K562 (cell line): ENCODE measurements at regions not wholly inside any gene's neighbourhood (a gene's known extent, or its start where the extent isn't known, plus 50 kb on each side); places are given as distances from the start of the nearest gene placed in this dataset.

Experiments
- ATAC-seq: fragments of 200-7000 bp; cut with Tn5 transposase; 3 replicates; pipeline ENCODE4 v1.9.1; 2020; ENCODE audit warnings: moderate library complexity
- BruUV-seq: library from RNA; stranded (reverse); fragments of 400-500 nt; replicated peaks from 2 replicates; lab custom pipeline; 2021; lab: Mats Ljungman, UMichigan
- CTCF ChIA-PET: fragments of 300-600 bp; formaldehyde crosslinking; extraction: SDS; loops from one replicate; lab custom pipeline; 2021; ENCODE audit warnings: low intra/inter-chr PET ratio; lab: Yijun Ruan, JAX
- POLR2A ChIA-PET: fragments of 300-600, 350-650 bp; sonication (Branson Sonifier 250); formaldehyde crosslinking; extraction: SDS; loops from one replicate; lab custom pipeline; 2021; ENCODE audit warnings: antibody characterized with exemption, inconsistent platforms; lab: Yijun Ruan, JAX
- DNase-seq, 4 experiments: peaks; one replicate each; pipeline versions ENCODE4 v3.0.0 to v3.0.0-alpha.2; 2011 to 2018; ENCODE audit warnings: low spot score in 3 of 4, mixed read lengths in 3 of 4; ENCODE audit errors: extremely low read depth in 1 of 4
- FAIRE-seq: peaks from 2 replicates; lab custom pipeline; 2011; peaks lifted over from hg19 to GRCh38; lab: Jason Lieb, UNC
- H2AFZ ChIP-seq: 2 replicates; pipeline ENCODE4 v1.6.0; 2011; ENCODE audit warnings: low read depth, low read length, control low read depth, inconsistent platforms
- H3K27ac ChIP-seq: fragments of 200-600 bp; 3 replicates; pipeline ENCODE4 v1.8.0; 2011; ENCODE audit warnings: low read depth, mild to moderate bottlenecking, control low read depth, inconsistent platforms, low read length, moderate library complexity, mixed read lengths; ENCODE audit errors: extremely low read depth
- H3K27me3 ChIP-seq, 2 experiments: fragments of 300-600 bp in 1 of 2; 2 replicates in 1 of 2; 3 replicates in 1 of 2; pipeline versions ENCODE4 v1.6.0 to v1.8.0; 2011; ENCODE audit warnings: inconsistent platforms in 2 of 2, low read length in 2 of 2, mild to moderate bottlenecking in 1 of 2, mixed read lengths in 1 of 2, moderate library complexity in 1 of 2; ENCODE audit not compliant: control insufficient read depth in 2 of 2, insufficient read depth in 2 of 2
- H3K36me3 ChIP-seq: fragments of 300-600 bp; 3 replicates; pipeline ENCODE4 v1.8.0; 2011; ENCODE audit warnings: mild to moderate bottlenecking, low read length, inconsistent platforms; ENCODE audit not compliant: control insufficient read depth, insufficient read depth
- H3K4me1 ChIP-seq, 2 experiments: fragments of 200-600 bp in 1 of 2; replicated peaks in 1 of 2; 2 replicates in 1 of 2; 3 replicates in 1 of 2; pipeline versions ENCODE4 v1.5.1 to v1.8.0; 2011; ENCODE audit warnings: inconsistent platforms in 2 of 2, low read length in 2 of 2, mild to moderate bottlenecking in 1 of 2, mixed read lengths in 1 of 2, moderate library complexity in 1 of 2; ENCODE audit not compliant: control insufficient read depth in 2 of 2, insufficient read depth in 2 of 2
- H3K4me2 ChIP-seq: 2 replicates; pipeline ENCODE4 v1.6.1; 2011; ENCODE audit warnings: low read length, control low read depth, inconsistent platforms, mixed read lengths; ENCODE audit not compliant: insufficient read depth
- H3K4me3 ChIP-seq: fragments of 200-600 bp; sonication (generic), shearing (Covaris generic); 2 replicates; pipeline ENCODE4 v1.5.1; 2016; ENCODE audit warnings: control low read depth, inconsistent platforms
- H3K79me2 ChIP-seq: fragments of 200-600 bp; 3 replicates; pipeline ENCODE4 v1.8.0; 2011; ENCODE audit warnings: low read length, inconsistent platforms; ENCODE audit not compliant: control insufficient read depth, insufficient read depth
- H3K9ac ChIP-seq, 2 experiments: 2 replicates each; pipeline versions ENCODE4 v1.6.0 to v1.6.1; 2011; ENCODE audit warnings: low read depth in 2 of 2, low read length in 2 of 2, control low read depth in 1 of 2, inconsistent platforms in 1 of 2, mild to moderate bottlenecking in 1 of 2, mixed read lengths in 1 of 2; ENCODE audit not compliant: insufficient read depth in 1 of 2
- H3K9me1 ChIP-seq: one replicate; pipeline ENCODE4 v1.6.0; 2011; ENCODE audit warnings: inconsistent platforms, mild to moderate bottlenecking, low read length, moderate library complexity; ENCODE audit not compliant: control insufficient read depth, insufficient read depth
- H3K9me3 ChIP-seq: replicated peaks from 2 replicates; pipeline ENCODE4 v1.5.1; 2011; ENCODE audit warnings: low read depth, low read length, inconsistent platforms; ENCODE audit not compliant: control insufficient read depth, insufficient read depth
- H4K20me1 ChIP-seq: replicated peaks from 2 replicates; pipeline ENCODE4 v1.6.1; 2011; ENCODE audit warnings: low read length, inconsistent platforms, mixed read lengths; ENCODE audit not compliant: control insufficient read depth, insufficient read depth
- FUS ChIP-seq: fragments of 200-400 bp; formaldehyde crosslinking; optimal IDR thresholded peaks from 2 replicates; pipeline ENCODE3; 2017; ENCODE audit warnings: low read depth, low read length
- KAT8 ChIP-seq: fragments of 450-650 bp; IDR thresholded peaks from 2 replicates; pipeline ENCODE4 v1.6.1; 2016; ENCODE audit warnings: low read depth, mild to moderate bottlenecking
- MBD2 ChIP-seq: sonication (generic); IDR thresholded peaks from 2 replicates; pipeline ENCODE4 v1.6.1; 2016; ENCODE audit warnings: low read depth, borderline replicate concordance
- MCM5 ChIP-seq: fragments of 450-650 bp; IDR thresholded peaks from 2 replicates; pipeline ENCODE4 v1.6.1; 2016; ENCODE audit warnings: low read depth
- MTA3 ChIP-seq: fragments of 450-650 bp; formaldehyde crosslinking; IDR thresholded peaks from 2 replicates; pipeline ENCODE4 v1.6.1; 2017; ENCODE audit warnings: mild to moderate bottlenecking, borderline replicate concordance
- SAFB2 ChIP-seq: fragments of 200-400 bp; formaldehyde crosslinking; IDR thresholded peaks from 2 replicates; pipeline ENCODE4 v1.6.1; 2018; ENCODE audit warnings: borderline replicate concordance, low read length, low read depth, moderate library complexity; ENCODE audit not compliant: severe bottlenecking
- U2AF1 ChIP-seq: fragments of 200-400 bp; formaldehyde crosslinking; optimal IDR thresholded peaks from 2 replicates; pipeline ENCODE3; 2017; ENCODE audit warnings: mild to moderate bottlenecking, low read depth, low read length, moderate library complexity
- ZBTB1 ChIP-seq: sonication (generic); formaldehyde crosslinking; IDR thresholded peaks from 2 replicates; pipeline ENCODE4 v1.8.1; 2023; ENCODE audit warnings: missing genetic modification reagents, low read depth, mild to moderate bottlenecking, borderline replicate concordance
- ZKSCAN1 ChIP-seq: fragments of 150-350 bp; IDR thresholded peaks from 2 replicates; pipeline ENCODE4 v1.6.1; 2016; ENCODE audit warnings: low read depth, low read length
- ZNF140 ChIP-seq: fragments of 250-450 bp; sonication (Bioruptor Pico); IDR thresholded peaks from 2 replicates; pipeline ENCODE4 v1.8.0; 2021; ENCODE audit warnings: moderate library complexity, mild to moderate bottlenecking, inconsistent platforms
- ZNF695 ChIP-seq: fragments of 450-650 bp; formaldehyde crosslinking; IDR thresholded peaks from 2 replicates; pipeline ENCODE4 v1.4.0; 2020; ENCODE audit warnings: mild to moderate bottlenecking, moderate library complexity
- WGBS: fragments of 100-300 bp; shearing (Covaris generic); methylation state at CpG from one replicate; pipeline ENCODE4 v1.1.6; 2016; ENCODE audit warnings: low coverage, mixed read lengths; ENCODE audit not compliant: insufficient coverage; ENCODE audit errors: missing lambda C conversion rate; 5-methylcytosine and 5-hydroxymethylcytosine counted together
- in situ Hi-C: fragments of 300-500 bp; cut with MboI; formaldehyde crosslinking; loops from 4 replicates; pipeline ENCODE4 v1.15.0; 2018; ENCODE audit warnings: inconsistent platforms, mixed read lengths
- intact Hi-C: fragments of 100-400 bp; cut with micrococcal nuclease; formaldehyde crosslinking; loops from 2 replicates; pipeline ENCODE4 v1.14.2; 2022
- TF ChIP-seq, protein P1 (sequence below): fragments of 450-650 bp; IDR thresholded peaks from 2 replicates; pipeline ENCODE4 v1.6.1; 2016
- TF ChIP-seq, protein P2 (sequence below): fragments of 250-450 bp; sonication (Bioruptor Pico); IDR thresholded peaks from 2 replicates; pipeline ENCODE4 v1.5.0; 2021; ENCODE audit warnings: mild to moderate bottlenecking, borderline replicate concordance
- TF ChIP-seq, protein P3 (sequence below), 2 experiments: fragments of 450-650 bp; IDR thresholded peaks; 2 replicates each; pipeline ENCODE4 v1.6.1; 2016

DNA sequence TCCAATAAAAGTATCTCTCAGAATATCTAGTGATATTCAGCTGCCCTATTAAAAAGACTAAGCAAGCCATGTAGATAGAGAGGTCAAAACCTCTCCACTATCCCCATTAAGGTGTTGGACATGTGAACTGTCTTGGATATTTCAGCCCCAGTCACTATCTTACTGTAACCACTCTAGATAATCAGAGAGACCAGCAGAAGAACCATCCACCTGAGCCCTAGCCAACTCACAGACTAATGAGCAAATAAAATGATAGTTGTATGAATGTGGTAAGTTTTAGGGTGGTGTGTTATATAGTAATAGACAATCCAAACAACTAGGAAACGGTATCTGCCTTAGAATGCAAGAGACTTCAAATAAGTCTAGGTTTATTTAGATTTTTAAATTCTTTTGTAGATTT, 268.6 kb upstream of the KLF14 start (continued):
- no peak for TF ChIP-seq ZNF140 (CRISPR knock-in tag)
- TF ChIP-seq MTA3 = no peak
- TF ChIP-seq, protein P1, sequence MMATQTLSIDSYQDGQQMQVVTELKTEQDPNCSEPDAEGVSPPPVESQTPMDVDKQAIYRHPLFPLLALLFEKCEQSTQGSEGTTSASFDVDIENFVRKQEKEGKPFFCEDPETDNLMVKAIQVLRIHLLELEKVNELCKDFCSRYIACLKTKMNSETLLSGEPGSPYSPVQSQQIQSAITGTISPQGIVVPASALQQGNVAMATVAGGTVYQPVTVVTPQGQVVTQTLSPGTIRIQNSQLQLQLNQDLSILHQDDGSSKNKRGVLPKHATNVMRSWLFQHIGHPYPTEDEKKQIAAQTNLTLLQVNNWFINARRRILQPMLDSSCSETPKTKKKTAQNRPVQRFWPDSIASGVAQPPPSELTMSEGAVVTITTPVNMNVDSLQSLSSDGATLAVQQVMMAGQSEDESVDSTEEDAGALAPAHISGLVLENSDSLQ = no peak
- no peak for TF ChIP-seq SAFB2
- TF ChIP-seq KAT8 = no peak

DNA sequence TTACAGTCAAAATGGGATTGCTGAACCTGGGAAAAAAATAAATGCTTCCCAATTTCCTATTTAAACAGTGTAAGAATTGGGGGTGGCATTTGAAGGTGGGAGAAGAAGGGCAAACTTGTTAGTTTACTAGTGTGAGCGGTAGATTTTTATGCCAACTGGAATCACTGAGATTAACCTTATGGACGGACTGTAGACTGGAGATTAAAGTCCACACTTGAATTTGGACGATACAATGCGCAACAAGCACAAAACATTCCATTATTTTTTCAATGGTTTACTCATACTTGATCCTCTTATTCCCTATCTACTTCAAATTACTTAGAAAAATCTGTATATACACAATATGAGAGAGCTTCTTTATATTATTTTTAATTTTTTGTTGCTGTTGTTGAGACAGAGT, 269.6 kb upstream of the KLF14 start:
- CTCF ChIA-PET = interaction anchor here (0.6 kb wide), 1 partner anchor 10 kb away, joined by 3 read pairs; no protein-coding TSS in a partner anchor
- no peak for DNase-seq
- no peak overlapping the region for H2AFZ ChIP-seq
- no peak for FAIRE-seq
- H3K79me2 ChIP-seq = no peaks in the 10 kb centered on the region
- no TSS peak for BruUV-seq
- no peak overlapping the region for H3K9ac ChIP-seq
- no peaks in the 10 kb centered on the region for H4K20me1 ChIP-seq
- no peak overlapping the region for H3K4me3 ChIP-seq
- no peak for ATAC-seq
- intact Hi-C loops (no loop called here), in situ Hi-C loops (no loop called here)
- H3K9me1 ChIP-seq = no peaks in the 10 kb centered on the region
- no peak overlapping the region for H3K27ac ChIP-seq
- H3K36me3 ChIP-seq = no peaks in the 10 kb centered on the region
- H3K4me1 ChIP-seq = peaks cover 5 to 11% of the 10 kb centered on the region in 2 experiments; a peak in 4 of 5 replicates
- H3K27me3 ChIP-seq = no peaks in the 10 kb centered on the region
- POLR2A ChIA-PET = interaction anchor here (1.1 to 1.7 kb wide), 2 partner anchors 14 to 93 kb away, joined by 4 to 5 read pairs; no protein-coding TSS in a partner anchor
- H3K9me3 ChIP-seq = no peaks in the 10 kb centered on the region
- 71% methylated on average over 4 of the region's 4 CpGs for WGBS
- no peak overlapping the region for H3K4me2 ChIP-seq
- TF ChIP-seq ZNF695 = no peak
- no peak for TF ChIP-seq MCM5
- TF ChIP-seq FUS = no peak
- TF ChIP-seq, protein P2, sequence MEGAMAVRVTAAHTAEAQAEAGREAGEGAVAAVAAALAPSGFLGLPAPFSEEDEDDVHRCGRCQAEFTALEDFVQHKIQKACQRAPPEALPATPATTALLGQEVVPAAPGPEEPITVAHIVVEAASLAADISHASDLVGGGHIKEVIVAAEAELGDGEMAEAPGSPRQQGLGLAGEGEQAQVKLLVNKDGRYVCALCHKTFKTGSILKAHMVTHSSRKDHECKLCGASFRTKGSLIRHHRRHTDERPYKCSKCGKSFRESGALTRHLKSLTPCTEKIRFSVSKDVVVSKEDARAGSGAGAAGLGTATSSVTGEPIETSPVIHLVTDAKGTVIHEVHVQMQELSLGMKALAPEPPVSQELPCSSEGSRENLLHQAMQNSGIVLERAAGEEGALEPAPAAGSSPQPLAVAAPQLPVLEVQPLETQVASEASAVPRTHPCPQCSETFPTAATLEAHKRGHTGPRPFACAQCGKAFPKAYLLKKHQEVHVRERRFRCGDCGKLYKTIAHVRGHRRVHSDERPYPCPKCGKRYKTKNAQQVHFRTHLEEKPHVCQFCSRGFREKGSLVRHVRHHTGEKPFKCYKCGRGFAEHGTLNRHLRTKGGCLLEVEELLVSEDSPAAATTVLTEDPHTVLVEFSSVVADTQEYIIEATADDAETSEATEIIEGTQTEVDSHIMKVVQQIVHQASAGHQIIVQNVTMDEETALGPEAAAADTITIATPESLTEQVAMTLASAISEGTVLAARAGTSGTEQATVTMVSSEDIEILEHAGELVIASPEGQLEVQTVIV = no peak
- TF ChIP-seq U2AF1 = no peak
- TF ChIP-seq, protein P3, sequence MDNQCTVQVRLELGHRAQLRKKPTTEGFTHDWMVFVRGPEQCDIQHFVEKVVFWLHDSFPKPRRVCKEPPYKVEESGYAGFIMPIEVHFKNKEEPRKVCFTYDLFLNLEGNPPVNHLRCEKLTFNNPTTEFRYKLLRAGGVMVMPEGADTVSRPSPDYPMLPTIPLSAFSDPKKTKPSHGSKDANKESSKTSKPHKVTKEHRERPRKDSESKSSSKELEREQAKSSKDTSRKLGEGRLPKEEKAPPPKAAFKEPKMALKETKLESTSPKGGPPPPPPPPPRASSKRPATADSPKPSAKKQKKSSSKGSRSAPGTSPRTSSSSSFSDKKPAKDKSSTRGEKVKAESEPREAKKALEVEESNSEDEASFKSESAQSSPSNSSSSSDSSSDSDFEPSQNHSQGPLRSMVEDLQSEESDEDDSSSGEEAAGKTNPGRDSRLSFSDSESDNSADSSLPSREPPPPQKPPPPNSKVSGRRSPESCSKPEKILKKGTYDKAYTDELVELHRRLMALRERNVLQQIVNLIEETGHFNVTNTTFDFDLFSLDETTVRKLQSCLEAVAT (IDR thresholded peaks at IDR 0.05) = no peak
- TF ChIP-seq ZBTB1 (CRISPR knock-in tag) = no peak
- no peak for TF ChIP-seq ZKSCAN1
- TF ChIP-seq MBD2 = no peak
